HG03097 (cell line): ENCODE measurements at regions not wholly inside any gene's neighbourhood (a gene's known extent, or its start where the extent isn't known, plus 50 kb on each side); places are given as distances from the start of the nearest gene placed in this dataset.
"Not testable (repeated sequence)": the region's sequence is repeated elsewhere in the genome, so short reads cannot be mapped to it uniquely, and the experiment has no call there.

Experiments used
- ATAC-seq: cut with Tn5 transposase; IDR thresholded peaks from one replicate; pipeline ENCODE4 v1.9.1; 2021; ENCODE audit not compliant: unreplicated experiment, low FRiP score

GRCh38 chr17:14746822-14747602 lies 446.1 kb downstream of the HS3ST3B1 start:
- ATAC-seq = no peak

GRCh38 chr17:14745541-14745940 lies 444.7 kb downstream of the HS3ST3B1 start:
- no peak for ATAC-seq

GRCh38 chr17:14744761-14745473 lies 444.0 kb downstream of the HS3ST3B1 start:
- no peak for ATAC-seq

GRCh38 chr17:14741491-14741890 lies 440.6 kb downstream of the HS3ST3B1 start:
- no peak for ATAC-seq

GRCh38 chr17:14739656-14740431 lies 439.0 kb downstream of the HS3ST3B1 start:
- no peak for ATAC-seq

- no peak for ATAC-seq
Measured at GRCh38 chr17:14738652-14738988, 437.7 kb downstream of the HS3ST3B1 start.

- no peak for ATAC-seq
Measured at GRCh38 chr17:14737984-14738651, 437.2 kb downstream of the HS3ST3B1 start.

GRCh38 chr17:14736631-14737030 lies 435.8 kb downstream of the HS3ST3B1 start:
- ATAC-seq = no peak

GRCh38 chr17:14733376-14733775 lies 432.5 kb downstream of the HS3ST3B1 start:
- no peak for ATAC-seq

GRCh38 chr17:14732211-14732610 lies 431.3 kb downstream of the HS3ST3B1 start:
- ATAC-seq = no peak

GRCh38 chr17:14731591-14731990 lies 430.7 kb downstream of the HS3ST3B1 start:
- ATAC-seq = no peak

GRCh38 chr17:14730821-14731220 lies 429.9 kb downstream of the HS3ST3B1 start:
- ATAC-seq = no peak

GRCh38 chr17:14725729-14726128 lies 424.8 kb downstream of the HS3ST3B1 start:
- no peak for ATAC-seq

GRCh38 chr17:14724770-14725169 lies 423.9 kb downstream of the HS3ST3B1 start:
- ATAC-seq = no peak

GRCh38 chr17:14723349-14723748 lies 422.5 kb downstream of the HS3ST3B1 start:
- ATAC-seq = not testable (repeated sequence)

- no peak for ATAC-seq
Measured at GRCh38 chr17:14719942-14720341, 419.1 kb downstream of the HS3ST3B1 start.

GRCh38 chr17:14717859-14718258 lies 417.0 kb downstream of the HS3ST3B1 start:
- no peak for ATAC-seq

- no peak for ATAC-seq
Measured at GRCh38 chr17:14715561-14715960, 414.7 kb downstream of the HS3ST3B1 start.

GRCh38 chr17:14712611-14713021 lies 411.7 kb downstream of the HS3ST3B1 start:
- ATAC-seq = no peak

GRCh38 chr17:14704121-14704520 lies 403.2 kb downstream of the HS3ST3B1 start:
- ATAC-seq = no peak

- ATAC-seq = no peak
Measured at GRCh38 chr17:14701886-14702285, 401.0 kb downstream of the HS3ST3B1 start.
